Kidney glomerular epithelial cell (primary cell): ENCODE measurements at regions not wholly inside any gene's neighbourhood (a gene's known extent, or its start where the extent isn't known, plus 50 kb on each side); places are given as distances from the start of the nearest gene placed in this dataset.

ENCODE experiments used
- DNase-seq: peaks from one replicate; lab custom pipeline; 2025; lab: John Stamatoyannopoulos, UW

DNA sequence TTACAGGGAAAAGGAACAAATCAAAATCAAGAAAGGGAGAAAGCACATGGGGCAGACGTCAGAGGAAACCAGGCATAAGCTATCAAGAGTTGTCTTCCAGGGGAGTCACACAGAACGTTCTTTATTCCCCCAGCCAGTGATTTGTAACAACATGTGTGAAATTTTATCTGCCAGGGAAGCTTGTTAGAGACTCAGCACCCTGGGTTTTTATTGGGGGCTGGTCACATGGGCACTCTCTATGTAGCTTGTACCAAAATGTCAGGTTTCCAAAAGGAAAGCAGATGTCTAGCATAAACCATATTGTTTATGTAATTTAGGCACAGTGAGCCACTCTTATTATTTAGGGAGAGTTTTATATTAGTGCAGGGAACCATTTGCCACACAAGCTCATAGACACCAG, 440.4 kb upstream of the DCN start:
- DNase-seq, result no peak

DNA sequence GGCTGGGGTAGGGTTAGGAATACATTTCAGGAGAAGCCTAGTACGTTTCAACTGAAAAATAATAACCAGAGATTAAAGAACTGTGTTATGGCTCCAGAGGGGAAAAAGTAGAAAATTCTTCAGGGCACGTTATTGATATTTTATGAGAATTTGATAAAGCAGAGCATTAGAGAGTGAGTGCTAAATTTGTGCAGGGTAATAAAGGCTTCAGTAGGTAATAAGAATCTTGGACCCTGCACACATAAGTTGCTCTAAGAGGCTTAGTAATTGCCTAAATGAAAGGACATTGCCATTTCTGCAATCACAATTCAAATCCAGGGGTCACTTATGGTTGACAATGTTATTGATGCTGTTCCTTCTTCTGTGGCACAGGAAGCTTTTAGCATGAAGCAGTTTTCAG, 439.4 kb upstream of the DCN start:
- no peak for DNase-seq

DNA sequence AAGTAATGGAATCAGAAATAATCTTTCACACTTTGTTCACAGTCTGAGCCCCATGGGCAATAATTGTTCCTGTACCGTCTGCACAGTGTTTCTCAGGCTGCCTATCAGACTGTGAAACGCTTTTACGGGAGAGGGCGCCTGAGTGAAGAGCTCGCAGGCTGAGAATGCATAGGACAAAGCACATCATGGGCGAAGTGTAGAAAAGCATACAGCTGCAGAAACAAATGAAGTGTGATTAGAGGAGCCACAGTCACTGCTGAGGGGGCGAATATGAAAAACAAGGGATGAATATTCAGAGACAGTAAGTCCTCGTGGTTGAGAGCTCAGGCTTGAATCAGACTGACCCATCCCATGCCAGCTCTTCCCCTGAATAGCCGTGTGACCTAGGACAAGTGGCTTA, 438.4 kb upstream of the DCN start:
- no peak for DNase-seq

DNA sequence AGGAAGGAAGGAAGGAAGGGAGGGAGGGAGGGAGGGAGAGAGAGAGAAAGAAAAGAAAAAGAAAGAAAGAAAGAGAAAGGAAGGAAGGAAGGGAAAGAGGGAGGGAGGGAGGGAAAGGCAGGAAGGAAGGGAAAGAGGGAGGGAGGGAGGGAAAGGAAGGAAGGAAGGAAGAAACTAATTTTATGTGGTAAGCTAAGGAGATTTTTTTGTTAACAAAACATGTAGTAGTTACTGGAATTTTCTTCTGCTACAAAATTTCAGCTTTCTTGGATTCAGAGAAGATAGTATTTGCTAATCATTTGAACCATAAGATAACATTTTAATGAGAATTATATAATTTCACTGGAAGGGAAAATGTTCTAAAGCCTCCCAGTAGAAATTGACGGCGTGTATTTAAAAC, 437.8 kb upstream of the DCN start:
- DNase-seq, result no peak

DNA sequence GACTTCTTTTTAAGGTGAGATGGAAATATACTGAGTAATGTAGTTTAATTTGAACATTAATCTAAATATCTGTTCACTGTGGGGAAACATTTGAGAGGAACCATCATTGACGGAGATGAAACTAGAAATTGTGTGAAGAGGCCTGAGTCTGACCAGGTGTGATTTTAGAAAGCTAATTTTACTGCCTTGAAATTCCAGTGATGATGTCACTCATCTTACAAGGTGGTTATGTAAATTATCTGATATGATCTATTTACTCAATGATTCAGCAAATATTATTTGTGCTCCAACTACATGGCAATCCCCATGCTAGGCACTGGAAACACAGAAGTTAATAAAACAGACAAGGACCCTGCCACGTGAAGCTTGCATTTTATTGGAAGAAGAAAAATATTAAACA, 435.7 kb upstream of the DCN start:
- no peak for DNase-seq

DNA sequence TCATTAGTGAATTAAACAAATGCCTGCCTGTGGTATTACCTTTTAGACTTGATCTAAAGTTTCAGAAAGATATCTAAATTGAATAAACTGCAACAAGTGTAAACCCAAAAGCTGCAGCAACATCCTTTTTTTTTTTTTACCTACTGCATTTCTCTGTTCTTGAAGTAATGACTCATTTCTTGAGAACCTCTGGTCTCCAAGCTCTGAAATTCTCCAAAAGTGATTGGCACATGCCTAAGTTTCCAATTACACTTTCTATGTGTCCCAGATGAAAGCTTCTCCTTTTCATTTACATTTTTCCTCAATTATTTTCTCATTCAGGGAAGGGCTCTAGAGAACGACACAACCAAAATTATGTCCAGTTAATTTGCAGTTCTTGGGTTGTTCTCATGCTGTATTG, 435.2 kb upstream of the DCN start:
- no peak for DNase-seq

DNA sequence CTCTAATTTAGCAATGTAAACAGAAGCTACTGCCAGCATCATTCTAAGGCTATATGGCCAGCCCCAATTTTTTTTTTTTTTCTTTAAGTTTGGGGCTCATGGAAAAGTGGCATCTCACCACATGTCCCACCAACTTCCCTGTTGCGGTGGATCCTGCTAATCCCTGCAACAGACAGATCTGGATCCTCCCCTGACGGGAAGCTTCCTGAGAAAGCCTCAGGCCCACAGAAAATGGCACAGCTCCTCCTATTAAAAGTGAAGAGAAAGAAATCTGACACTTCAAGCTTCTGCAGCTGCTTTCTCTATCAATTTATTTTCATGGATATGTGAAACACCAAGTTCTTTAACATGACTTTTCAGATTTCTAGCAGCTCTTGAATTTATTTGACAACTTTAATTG, 433.8 kb upstream of the DCN start:
- no peak for DNase-seq

DNA sequence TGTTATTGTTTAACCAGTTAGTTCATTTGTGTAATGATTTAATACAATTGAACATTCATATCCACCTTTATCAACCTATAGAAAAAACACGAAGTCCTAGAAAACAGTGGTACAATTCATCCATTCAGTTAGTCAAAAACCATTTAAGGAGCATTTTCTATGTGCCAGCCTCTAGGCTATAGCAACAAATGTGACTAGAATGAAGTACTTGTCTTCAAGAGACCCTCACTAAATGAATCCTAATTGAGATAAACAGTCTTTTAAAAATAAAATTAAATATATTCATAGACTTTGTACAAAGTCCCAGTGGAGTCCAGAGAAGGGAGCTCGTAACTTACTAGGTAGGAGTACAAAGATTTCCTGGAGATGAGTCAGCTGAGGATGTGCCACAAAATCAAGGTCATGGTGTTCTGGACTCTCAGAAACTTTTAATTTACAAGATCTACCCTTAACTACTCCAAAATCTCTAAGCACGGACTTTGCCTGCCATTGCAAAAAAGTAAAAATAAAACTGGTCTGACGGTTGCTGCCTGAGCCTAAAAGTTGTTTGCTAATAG, 430.7 kb upstream of the DCN start:
- no peak for DNase-seq

DNA sequence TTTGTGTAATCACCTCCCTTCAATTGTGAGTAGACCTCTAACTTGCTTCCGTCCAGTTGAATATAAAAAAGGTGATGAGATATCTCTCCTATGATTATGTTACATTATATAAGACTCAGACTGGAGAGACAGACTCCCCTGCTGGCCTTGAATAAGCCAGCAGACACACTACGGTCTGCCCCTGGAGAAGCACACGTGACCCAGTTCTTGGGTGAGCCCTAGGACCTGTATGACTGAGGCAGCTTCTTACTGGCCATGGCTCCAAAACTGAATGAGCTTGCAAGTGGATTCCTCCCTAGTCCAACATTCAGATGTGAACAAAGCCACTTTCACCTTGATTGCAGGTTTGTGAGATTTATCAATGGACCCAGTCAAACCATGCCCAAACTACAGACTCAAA, 427.9 kb upstream of the DCN start:
- DNase-seq, result no peak

DNA sequence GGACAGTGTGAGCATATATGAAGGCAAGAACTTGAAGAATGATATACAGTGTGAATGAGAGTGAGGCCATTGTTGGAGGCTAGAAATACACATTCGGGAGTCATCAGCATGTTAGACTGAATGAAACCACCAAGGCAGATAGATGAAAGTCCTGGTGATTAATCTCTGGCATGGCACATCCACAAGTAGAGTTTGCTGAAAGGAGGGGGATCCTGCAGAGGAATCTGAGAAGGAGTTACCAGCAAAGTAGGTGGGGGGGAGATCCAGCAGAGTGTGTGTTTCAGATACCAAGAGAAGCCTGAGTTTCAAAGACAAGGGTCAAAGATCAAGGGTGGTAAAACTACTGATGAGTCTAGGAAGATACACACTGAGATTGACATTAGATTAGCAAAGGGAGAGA, 426.7 kb upstream of the DCN start:
- DNase-seq, result no peak

DNA sequence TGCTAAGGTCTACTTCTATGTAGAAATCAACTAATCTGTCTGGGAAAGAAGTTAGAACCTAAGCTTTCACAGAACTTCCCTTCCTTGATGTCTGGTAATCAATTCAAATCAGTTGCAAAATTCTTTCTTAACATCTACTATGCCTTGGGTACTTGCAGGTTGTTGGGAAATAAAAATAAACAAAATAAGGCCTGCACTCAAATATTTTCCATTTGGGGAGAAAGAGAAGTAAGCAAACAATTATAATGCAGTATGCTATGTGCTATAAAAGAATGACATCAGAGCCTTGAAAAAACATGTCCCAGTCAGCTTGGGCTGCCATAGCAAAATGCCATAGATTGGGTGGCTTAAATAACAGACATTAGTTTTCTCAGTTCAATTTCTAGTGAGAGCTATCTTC, 425.9 kb upstream of the DCN start:
- no peak for DNase-seq

DNA sequence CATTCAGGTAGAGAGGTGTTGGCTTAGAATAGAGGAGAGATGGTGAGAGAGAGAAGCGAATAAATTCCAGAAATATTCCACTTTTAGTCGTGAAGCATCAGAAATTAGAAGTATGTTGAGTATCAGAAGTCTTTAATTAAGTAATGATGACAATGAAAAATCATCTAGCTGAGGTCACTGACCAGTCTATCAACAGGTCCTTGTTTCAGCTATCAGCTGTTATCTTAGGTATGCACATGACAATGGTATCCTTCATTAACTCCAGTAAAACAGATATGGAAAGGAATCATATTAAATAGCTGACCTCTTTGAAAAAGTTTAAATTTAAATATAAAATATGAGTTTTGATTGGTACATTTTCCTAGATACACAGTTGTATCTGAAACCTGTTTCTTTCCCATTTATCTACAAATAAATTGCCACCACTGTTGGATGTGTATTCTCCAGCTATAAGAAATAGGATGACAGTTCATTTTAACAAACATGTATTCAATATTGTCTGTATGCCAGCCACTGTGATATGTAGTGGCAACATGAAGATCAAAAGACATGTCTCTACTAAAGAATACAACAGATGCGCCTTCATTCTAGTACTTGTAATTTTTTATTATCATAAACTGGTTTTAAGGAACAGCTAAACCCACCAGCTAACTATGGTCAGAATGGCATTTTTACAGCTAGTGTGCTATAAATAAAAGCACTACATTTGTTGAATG, 424.2 kb upstream of the DCN start:
- no peak for DNase-seq

DNA sequence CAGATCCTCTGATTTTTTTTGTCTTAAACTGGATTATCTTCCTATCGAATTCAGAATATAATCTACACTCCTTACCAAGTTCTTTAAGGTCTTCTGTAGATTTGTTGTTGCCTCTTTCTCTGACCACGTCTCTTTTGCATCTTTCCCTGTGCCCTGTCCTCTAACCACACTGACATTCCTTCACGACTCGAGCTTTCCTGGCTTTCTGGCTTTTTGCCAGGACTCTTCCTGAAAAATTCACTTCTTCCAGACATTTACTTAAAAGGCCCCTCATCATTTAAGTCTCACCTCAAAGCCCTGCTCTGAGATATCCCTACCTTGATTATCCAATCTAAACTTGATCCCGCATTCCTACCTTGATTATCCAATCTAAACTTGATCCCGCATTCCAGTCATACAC, 422.3 kb upstream of the DCN start:
- DNase-seq, result no peak

DNA sequence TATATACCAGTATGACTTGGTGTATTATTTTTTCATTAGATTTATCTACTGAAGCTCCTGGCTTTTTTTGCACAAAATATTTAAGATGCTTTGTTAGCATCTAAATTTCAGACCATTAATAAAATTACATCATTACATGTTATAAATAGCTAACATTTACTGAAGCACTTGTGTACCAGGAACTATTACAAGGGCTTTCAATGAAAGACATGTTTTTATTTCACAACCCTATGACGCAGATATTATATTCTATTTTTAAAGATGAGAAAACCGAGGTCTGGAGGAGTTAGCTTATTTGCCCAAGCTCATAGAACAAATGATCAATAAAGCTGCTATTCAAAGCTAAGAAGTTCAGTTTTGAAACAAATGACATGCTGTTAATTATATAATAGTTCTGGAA, 420.4 kb upstream of the DCN start:
- no peak for DNase-seq

DNA sequence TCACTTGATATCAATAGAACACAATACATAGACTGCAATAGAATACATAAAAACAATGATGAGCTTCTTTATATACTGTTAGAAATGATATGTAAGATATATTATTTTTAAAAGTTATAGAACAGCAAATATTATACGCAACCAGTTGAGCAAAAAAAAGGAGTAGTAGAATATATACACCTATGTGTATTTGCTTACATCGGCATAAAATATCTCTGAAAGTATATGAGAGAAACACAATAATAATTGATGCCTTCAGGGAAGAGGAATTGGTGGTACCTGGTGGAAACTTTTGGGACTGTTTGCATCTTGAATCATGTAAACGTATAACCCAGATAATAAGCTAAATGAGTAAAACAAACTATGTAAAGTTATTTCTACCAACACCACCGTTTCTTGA, 418.4 kb upstream of the DCN start:
- DNase-seq, result no peak

DNA sequence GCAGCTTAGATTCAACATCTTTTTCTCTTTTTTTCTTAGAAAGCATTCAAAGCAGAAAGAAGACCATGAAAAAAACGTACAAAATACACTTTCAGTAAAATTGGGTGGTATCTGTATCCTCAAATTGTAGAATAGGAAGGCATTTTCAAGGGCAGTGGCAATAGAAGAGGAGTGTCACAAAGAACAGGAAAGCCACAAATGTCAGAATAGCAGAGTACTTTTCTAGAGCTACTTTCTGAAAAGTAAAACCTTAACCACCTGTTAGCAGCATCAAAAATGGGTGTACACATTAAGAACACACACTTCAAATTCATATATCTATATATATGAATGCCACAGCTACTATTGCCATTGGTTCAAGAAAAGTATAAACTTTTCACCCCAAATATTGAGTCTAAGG, 412.1 kb upstream of the DCN start:
- DNase-seq, result no peak

DNA sequence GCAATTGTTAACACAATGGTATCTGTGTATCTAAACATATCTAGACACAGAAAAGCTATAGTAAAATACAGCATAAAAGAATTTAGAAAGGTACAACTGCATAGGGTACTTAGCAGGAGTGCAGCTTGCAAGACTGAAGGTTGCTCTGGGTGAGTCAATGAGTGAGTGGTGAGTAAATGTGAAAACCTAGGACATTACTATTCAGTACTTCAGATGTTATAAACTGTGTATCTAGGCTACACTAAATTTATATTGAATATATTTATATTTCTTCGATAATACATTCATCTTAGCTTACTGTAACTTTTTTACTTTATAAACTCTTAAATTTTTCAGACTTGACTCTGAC, 409.0 kb upstream of the DCN start:
- DNase-seq, result no peak

DNA sequence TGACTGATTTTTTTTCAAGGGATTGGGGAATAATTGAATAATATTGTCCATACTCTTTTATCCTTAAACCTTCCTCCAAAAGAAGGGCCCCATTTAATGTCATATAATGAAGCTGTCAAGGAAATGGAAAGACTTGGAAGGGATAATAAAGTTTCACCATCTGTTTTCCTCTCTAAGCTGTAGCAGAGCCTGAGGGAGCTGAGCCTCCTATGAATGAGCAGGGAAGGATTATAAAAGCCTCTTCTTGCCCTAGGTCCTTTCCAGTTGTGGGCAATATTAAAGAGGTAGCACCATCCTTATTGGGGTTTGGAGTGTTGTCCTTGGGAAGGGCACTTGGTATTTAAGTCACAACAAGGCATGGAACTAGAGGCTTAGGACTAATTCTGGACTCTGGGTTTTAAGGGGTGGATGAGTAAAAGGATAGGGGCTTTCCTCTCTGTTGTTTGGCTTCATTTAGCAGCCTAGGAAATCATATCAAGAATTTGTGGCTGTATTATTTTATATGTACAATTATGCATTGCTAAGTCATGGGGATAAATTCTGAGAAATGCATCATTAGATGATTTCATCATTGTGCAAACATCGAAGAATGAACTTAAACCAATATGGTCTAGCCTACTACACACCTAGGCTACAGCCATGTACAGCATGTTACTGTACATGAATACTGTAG, 408.5 kb upstream of the DCN start:
- no peak for DNase-seq

DNA sequence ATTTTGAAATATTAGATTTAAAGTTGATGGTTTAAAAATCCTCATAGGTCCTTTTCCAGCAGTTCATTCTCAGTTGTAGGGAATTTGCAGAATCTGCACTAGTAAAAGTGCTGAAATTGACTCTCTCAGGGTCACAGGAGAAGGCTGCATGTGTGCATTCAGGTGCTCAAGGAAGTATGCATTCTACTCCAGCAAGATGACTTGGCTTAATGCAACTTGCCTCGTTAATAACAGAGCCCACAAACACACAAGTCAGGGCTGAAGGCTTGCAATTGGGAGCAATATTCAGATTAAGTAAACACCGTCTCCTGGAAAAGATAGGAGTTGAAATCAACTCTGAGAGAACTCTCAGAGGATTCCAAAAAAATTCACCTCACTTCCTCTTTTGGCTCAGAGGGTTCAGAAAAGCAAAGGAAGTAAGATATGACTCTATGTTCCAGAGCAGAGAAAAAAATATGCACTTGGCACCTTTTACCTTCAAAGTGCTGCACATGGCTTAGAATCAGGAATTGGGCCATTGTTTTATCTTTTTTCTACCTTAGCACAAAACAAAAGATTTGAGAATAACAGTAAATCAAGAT, 406.3 kb upstream of the DCN start:
- no peak for DNase-seq

DNA sequence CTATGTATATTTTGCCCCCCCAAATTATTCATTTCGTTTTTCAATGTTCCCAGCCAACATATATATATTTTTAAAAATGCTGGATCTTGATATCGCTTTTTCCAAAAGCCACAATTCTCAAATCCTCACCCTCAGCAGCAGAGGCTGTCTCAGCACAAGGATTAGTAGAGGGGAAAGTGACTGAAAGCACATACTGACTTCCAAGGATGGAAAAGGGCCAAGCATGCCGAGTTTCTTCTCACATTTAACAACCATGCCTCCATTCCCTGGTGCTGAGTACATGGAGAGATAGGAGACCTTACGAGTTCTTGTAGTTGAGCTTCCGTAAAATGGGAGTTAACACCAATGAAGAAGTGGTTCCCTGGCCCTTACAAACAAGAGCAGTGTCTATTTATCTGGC, 403.4 kb upstream of the DCN start:
- DNase-seq, result no peak

DNA sequence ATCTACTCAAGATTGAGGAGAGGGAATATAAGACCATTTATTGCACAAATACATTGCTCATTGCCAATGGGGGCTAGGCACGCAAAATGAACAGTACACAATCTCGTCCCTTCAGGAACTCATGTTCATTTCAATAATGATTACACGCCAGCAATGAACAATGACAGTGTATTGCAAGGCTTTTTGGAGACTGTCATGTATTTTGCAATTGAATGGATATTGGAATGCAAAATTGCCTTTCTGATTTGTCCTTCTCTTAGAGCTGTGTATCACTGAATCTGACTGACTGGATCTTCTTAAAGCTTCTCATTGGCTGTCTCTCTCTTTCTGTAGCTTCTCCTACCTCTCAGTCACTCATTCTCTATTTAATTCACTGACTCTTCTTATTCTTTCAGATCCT, 400.2 kb upstream of the DCN start:
- DNase-seq, result no peak

DNA sequence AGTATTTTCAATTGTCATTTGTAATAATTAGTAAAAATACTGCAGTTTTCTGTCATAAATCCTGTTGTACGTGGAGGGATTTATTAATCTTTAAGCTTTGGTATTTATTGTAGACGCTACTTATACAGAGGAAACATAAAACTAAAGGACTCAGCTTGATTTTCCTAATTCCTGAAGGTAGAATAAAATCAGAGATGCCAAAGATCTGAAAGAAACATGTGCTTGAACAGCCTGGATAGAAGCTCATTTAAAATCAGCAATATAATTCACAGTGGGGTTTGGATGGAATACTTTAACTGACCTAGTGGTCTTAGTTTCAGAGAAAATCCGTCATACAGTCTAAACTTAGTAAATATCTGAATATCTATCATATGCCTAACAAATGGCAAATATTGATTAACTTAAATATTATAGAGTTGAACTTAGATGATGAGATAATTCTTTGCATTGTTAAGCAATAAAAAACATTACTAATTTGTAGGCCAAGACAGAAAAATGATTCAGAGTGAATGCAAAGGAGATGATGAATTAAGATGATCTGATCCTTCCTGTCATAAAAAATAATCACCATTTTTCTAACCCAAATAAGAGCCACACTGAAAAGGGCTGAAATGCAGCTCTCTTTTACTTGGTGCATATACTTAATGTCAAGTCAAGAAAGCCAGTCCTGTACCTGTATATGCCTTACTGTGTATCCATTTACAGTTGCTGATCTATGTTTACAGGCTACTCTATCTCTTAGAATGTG, 397.1 kb upstream of the DCN start:
- DNase-seq, result no peak
